PC-3 (cell line): ENCODE measurements at regions not wholly inside any gene's neighbourhood (a gene's known extent, or its start where the extent isn't known, plus 50 kb on each side); places are given as distances from the start of the nearest gene placed in this dataset.

ENCODE experiments used
- ATAC-seq: fragments of 200-7000 bp; cut with Tn5 transposase; 2 replicates; pipeline ENCODE4 v1.9.1; 2020; ENCODE audit warnings: mild to moderate bottlenecking, moderate library complexity
- BruUV-seq: library from RNA; stranded (reverse); fragments of 400-500 nt; replicated peaks from 2 replicates; lab custom pipeline; 2021; lab: Mats Ljungman, UMichigan
- CTCF ChIA-PET: fragments of 300-600 bp; sonication (Branson Sonifier 250); formaldehyde crosslinking; loops from one replicate; lab custom pipeline; 2022; ENCODE audit warnings: antibody characterized with exemption; lab: Charles Lee
- POLR2A ChIA-PET: fragments of 300-600 bp; sonication (Branson Sonifier 250); formaldehyde crosslinking; loops from one replicate; lab custom pipeline; 2022; ENCODE audit warnings: antibody characterized with exemption; ENCODE audit not compliant: unreplicated experiment; lab: Charles Lee
- DNase-seq: peaks from one replicate; pipeline ENCODE4 v3.0.0-alpha.2; 2015
- H2AFZ ChIP-seq: fragments of 300-600 bp; sonication (generic); 2 replicates; pipeline ENCODE4 v1.6.0; 2016; ENCODE audit warnings: antibody characterized with exemption, low read length
- H3F3A ChIP-seq: fragments of 300-600 bp; sonication (generic); one replicate; pipeline ENCODE4 v1.6.0; 2017; ENCODE audit warnings: antibody characterized with exemption, low read length, control low read depth, mild to moderate bottlenecking; ENCODE audit not compliant: unreplicated experiment
- H3K27ac ChIP-seq: fragments of 300-600 bp; sonication (generic); 2 replicates; pipeline ENCODE4 v1.5.1; 2016; ENCODE audit warnings: mild to moderate bottlenecking, low read length
- H3K27me3 ChIP-seq: fragments of 300-600 bp; sonication (generic); 2 replicates; pipeline ENCODE4 v1.6.1; 2016; ENCODE audit warnings: low read length, mixed read lengths
- H3K36me3 ChIP-seq: fragments of 300-600 bp; sonication (generic); 2 replicates; pipeline ENCODE4 v1.6.1; 2016; ENCODE audit warnings: low read depth, mixed run types, low read length, mixed read lengths
- H3K4me1 ChIP-seq: fragments of 300-600 bp; sonication (generic); 2 replicates; pipeline ENCODE4 v1.5.1; 2016; ENCODE audit warnings: low read length; ENCODE audit not compliant: insufficient read depth
- H3K4me2 ChIP-seq: fragments of 300-600 bp; sonication (generic); 2 replicates; pipeline ENCODE4 v1.6.0; 2016; ENCODE audit warnings: low read length
- H3K4me3 ChIP-seq: fragments of 300-600 bp; sonication (generic); 2 replicates; pipeline ENCODE4 v1.5.1; 2016; ENCODE audit warnings: mild to moderate bottlenecking, low read length, mixed read lengths
- H3K79me2 ChIP-seq: fragments of 300-600 bp; sonication (generic); 2 replicates; pipeline ENCODE4 v1.6.1; 2017; ENCODE audit warnings: low read length, mixed read lengths
- H3K9ac ChIP-seq: fragments of 300-600 bp; sonication (generic); 2 replicates; pipeline ENCODE4 v1.6.0; 2016; ENCODE audit warnings: mild to moderate bottlenecking, low read length
- H3K9me2 ChIP-seq: fragments of 300-600 bp; sonication (generic); replicated peaks from 2 replicates; pipeline ENCODE4 v1.6.1; 2016; ENCODE audit warnings: mixed run types, low read length, mixed read lengths
- H3K9me3 ChIP-seq: fragments of 300-600 bp; sonication (generic); 2 replicates; pipeline ENCODE4 v1.6.1; 2016; ENCODE audit warnings: low read length, mixed read lengths
- H4K20me1 ChIP-seq: fragments of 300-600 bp; sonication (generic); 2 replicates; pipeline ENCODE4 v1.6.1; 2016; ENCODE audit warnings: low read length, mixed read lengths
- CTCF ChIP-seq: fragments of 300-600 bp; sonication (generic); conservative IDR thresholded peaks from 2 replicates; pipeline ENCODE4 v1.5.1; 2017; ENCODE audit warnings: antibody characterized with exemption, low read depth, mild to moderate bottlenecking, low read length
- EZH2 ChIP-seq: fragments of 300-600 bp; sonication (generic); IDR thresholded peaks from one replicate; pipeline ENCODE4 v1.6.1; 2017; ENCODE audit warnings: antibody characterized with exemption, mild to moderate bottlenecking, low read length; ENCODE audit not compliant: unreplicated experiment
- EZH2phosphoT487 ChIP-seq: fragments of 300-600 bp; sonication (generic); IDR thresholded peaks from 2 replicates; pipeline ENCODE4 v1.6.1; 2018; ENCODE audit warnings: mild to moderate bottlenecking, antibody characterized with exemption, low read length, borderline replicate concordance
- intact Hi-C: fragments of 100-400 bp; cut with micrococcal nuclease; formaldehyde crosslinking; loops from 2 replicates; pipeline ENCODE4 v1.9.0; 2023

- no peak for ATAC-seq
- H2AFZ ChIP-seq, result no peak overlapping the region
- no peaks in the 10 kb centered on the region for H3F3A ChIP-seq
- CTCF ChIA-PET, result no interaction called here
- intact Hi-C loops, result loop anchor here (2.0 kb wide), 1 partner anchor 179 kb away; no protein-coding TSS in a partner anchor
- H3K4me2 ChIP-seq, result no peak overlapping the region
- H3K27ac ChIP-seq, result no peak overlapping the region
- H3K36me3 ChIP-seq, result no peaks in the 10 kb centered on the region
- H4K20me1 ChIP-seq, result no peaks in the 10 kb centered on the region
- H3K4me1 ChIP-seq, result no peaks in the 10 kb centered on the region
- H3K79me2 ChIP-seq, result no peaks in the 10 kb centered on the region
- no peaks in the 10 kb centered on the region for H3K9me2 ChIP-seq
- H3K4me3 ChIP-seq, result no peak overlapping the region
- no peak for TF ChIP-seq EZH2phosphoT487
- TF ChIP-seq CTCF, result no peak
- TF ChIP-seq EZH2, result no peak
- BruUV-seq, result no TSS peak
- H3K9me3 ChIP-seq, result no peaks in the 10 kb centered on the region
- POLR2A ChIA-PET, result no interaction called here
- no peak for DNase-seq
- no peaks in the 10 kb centered on the region for H3K27me3 ChIP-seq
- no peak overlapping the region for H3K9ac ChIP-seq
Observed at GRCh38 chr4:167443841-167444240, 209.5 kb upstream of the SPOCK3 start.

- ChIA-PET CTCF (no interaction called here), POLR2A (no interaction called here)
- H3K9me2 ChIP-seq, result no peaks in the 10 kb centered on the region
- no peaks in the 10 kb centered on the region for H3K27me3 ChIP-seq
- H3K4me3 ChIP-seq, result no peak overlapping the region
- TF ChIP-seq EZH2phosphoT487, result no peak
- no peak for TF ChIP-seq CTCF
- TF ChIP-seq EZH2, result no peak
- BruUV-seq, result no TSS peak
- no peaks in the 10 kb centered on the region for H3K79me2 ChIP-seq
- intact Hi-C loops, result no loop called here
- H3K9ac ChIP-seq, result no peak overlapping the region
- no peak overlapping the region for H3K4me2 ChIP-seq
- H3F3A ChIP-seq, result no peaks in the 10 kb centered on the region
- no peak overlapping the region for H2AFZ ChIP-seq
- H4K20me1 ChIP-seq, result no peaks in the 10 kb centered on the region
- H3K36me3 ChIP-seq, result no peaks in the 10 kb centered on the region
- DNase-seq (no peak), ATAC-seq (no peak)
- H3K4me1 ChIP-seq, result no peaks in the 10 kb centered on the region
- H3K9me3 ChIP-seq, result no peaks in the 10 kb centered on the region
- H3K27ac ChIP-seq, result no peak overlapping the region
Observed at GRCh38 chr4:167452922-167453430, 218.7 kb upstream of the SPOCK3 start.

GRCh38 chr4:167456619-167457018, 222.3 kb upstream of the SPOCK3 start:
- H3K9ac ChIP-seq, result no peak overlapping the region
- H3F3A ChIP-seq, result no peaks in the 10 kb centered on the region
- no peaks in the 10 kb centered on the region for H3K79me2 ChIP-seq
- no peak overlapping the region for H3K4me2 ChIP-seq
- no peaks in the 10 kb centered on the region for H3K36me3 ChIP-seq
- no peaks in the 10 kb centered on the region for H3K4me1 ChIP-seq
- ChIA-PET POLR2A (no interaction called here), CTCF (no interaction called here)
- no peak overlapping the region for H2AFZ ChIP-seq
- H3K27me3 ChIP-seq, result no peaks in the 10 kb centered on the region
- no peaks in the 10 kb centered on the region for H4K20me1 ChIP-seq
- BruUV-seq, result no TSS peak
- H3K9me2 ChIP-seq, result no peaks in the 10 kb centered on the region
- DNase-seq (no peak), ATAC-seq (no peak)
- H3K27ac ChIP-seq, result no peak overlapping the region
- TF ChIP-seq CTCF (no peak), EZH2phosphoT487 (no peak), EZH2 (no peak)
- H3K4me3 ChIP-seq, result no peak overlapping the region
- no peaks in the 10 kb centered on the region for H3K9me3 ChIP-seq
- intact Hi-C loops, result no loop called here
